Keratinocyte (primary cell): ENCODE measurements at regions not wholly inside any gene's neighbourhood (a gene's known extent, or its start where the extent isn't known, plus 50 kb on each side); places are given as distances from the start of the nearest gene placed in this dataset.

Source experiments
- EZH2 ChIP-seq: IDR thresholded peaks from one replicate; pipeline ENCODE4 v1.6.1; 2012; ENCODE audit warnings: inconsistent platforms, mild to moderate bottlenecking, low read length, moderate library complexity
- TF ChIP-seq, protein P1 (sequence below), 3 experiments: IDR thresholded peaks in 1 of 3; conservative IDR thresholded peaks in 1 of 3; optimal IDR thresholded peaks in 1 of 3; 2 replicates in 2 of 3; 3 replicates in 1 of 3; pipeline versions ENCODE3 to v1.5.1; 2011; ENCODE audit warnings: low read length in 3 of 3, mild to moderate bottlenecking in 3 of 3, moderate library complexity in 2 of 3, control low read depth in 1 of 3, inconsistent platforms in 1 of 3; ENCODE audit not compliant: insufficient read depth in 2 of 3; ENCODE audit errors: extremely low read depth in 1 of 3

- TF ChIP-seq, protein P1, sequence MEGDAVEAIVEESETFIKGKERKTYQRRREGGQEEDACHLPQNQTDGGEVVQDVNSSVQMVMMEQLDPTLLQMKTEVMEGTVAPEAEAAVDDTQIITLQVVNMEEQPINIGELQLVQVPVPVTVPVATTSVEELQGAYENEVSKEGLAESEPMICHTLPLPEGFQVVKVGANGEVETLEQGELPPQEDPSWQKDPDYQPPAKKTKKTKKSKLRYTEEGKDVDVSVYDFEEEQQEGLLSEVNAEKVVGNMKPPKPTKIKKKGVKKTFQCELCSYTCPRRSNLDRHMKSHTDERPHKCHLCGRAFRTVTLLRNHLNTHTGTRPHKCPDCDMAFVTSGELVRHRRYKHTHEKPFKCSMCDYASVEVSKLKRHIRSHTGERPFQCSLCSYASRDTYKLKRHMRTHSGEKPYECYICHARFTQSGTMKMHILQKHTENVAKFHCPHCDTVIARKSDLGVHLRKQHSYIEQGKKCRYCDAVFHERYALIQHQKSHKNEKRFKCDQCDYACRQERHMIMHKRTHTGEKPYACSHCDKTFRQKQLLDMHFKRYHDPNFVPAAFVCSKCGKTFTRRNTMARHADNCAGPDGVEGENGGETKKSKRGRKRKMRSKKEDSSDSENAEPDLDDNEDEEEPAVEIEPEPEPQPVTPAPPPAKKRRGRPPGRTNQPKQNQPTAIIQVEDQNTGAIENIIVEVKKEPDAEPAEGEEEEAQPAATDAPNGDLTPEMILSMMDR (optimal IDR thresholded peaks at IDR 0.05 in 1 of 3, IDR thresholded peaks at IDR 0.05 in 1 of 3, conservative IDR thresholded peaks at IDR 0.05 in 1 of 3; ENCODE audit: extremely low read depth in 1 of 3, insufficient read depth in 2 of 3, low read length in 3 of 3): no peak
- TF ChIP-seq EZH2: no peak
Measured at GRCh38 chr2:237240252-237240651, 154.6 kb downstream of the COPS8 start.
